B cell (primary cell): ENCODE measurements at regions not wholly inside any gene's neighbourhood (a gene's known extent, or its start where the extent isn't known, plus 50 kb on each side); places are given as distances from the start of the nearest gene placed in this dataset.

Source experiments
- ATAC-seq: fragments of 200-7000 bp; cut with Tn5 transposase; one replicate; pipeline ENCODE4 v1.10.0; 2021; ENCODE audit warnings: low read depth, mild to moderate bottlenecking, moderate number of reproducible peaks, moderate library complexity
- CTCF ChIA-PET: fragments of 350-600 bp; sonication (Branson Sonifier 250); formaldehyde crosslinking; loops from one replicate; lab custom pipeline; 2021; ENCODE audit warnings: antibody characterized with exemption, inconsistent platforms; lab: Charles Lee
- POLR2A ChIA-PET: fragments of 350-600 bp; sonication (Branson Sonifier 250); formaldehyde crosslinking; loops from one replicate; lab custom pipeline; 2021; ENCODE audit warnings: antibody characterized with exemption; lab: Charles Lee
- DNase-seq: peaks from one replicate; pipeline ENCODE4 v3.0.0; 2013
- H2AFZ ChIP-seq: 2 replicates; pipeline ENCODE4 v1.6.1; 2012; ENCODE audit warnings: mild to moderate bottlenecking, low read depth, low read length; ENCODE audit not compliant: insufficient read depth, poor library complexity, severe bottlenecking
- H3K27ac ChIP-seq, 2 donors: 1 replicate in 1 of 2; 2 replicates in 1 of 2; pipeline ENCODE4 v1.5.1; 2012 to 2013; ENCODE audit warnings: low read length in 2 of 2, mild to moderate bottlenecking in 2 of 2, moderate library complexity in 1 of 2
- H3K27me3 ChIP-seq, 4 experiments: fragments of 200-600 bp in 1 of 4; sonication (generic) in 1 of 4; replicated peaks in 1 of 4; 1 replicate in 2 of 4; 2 replicates in 2 of 4; pipeline versions ENCODE4 v1.6.1 to v1.7.0; 2013 to 2016; ENCODE audit warnings: low read length in 3 of 4, mild to moderate bottlenecking in 2 of 4, mixed read lengths in 1 of 4, moderate library complexity in 1 of 4; ENCODE audit not compliant: insufficient read depth in 4 of 4, control insufficient read depth in 3 of 4; ENCODE audit errors: control extremely low read depth in 1 of 4
- H3K36me3 ChIP-seq, 2 experiments: replicated peaks in 1 of 2; 1 replicate in 1 of 2; 2 replicates in 1 of 2; pipeline versions ENCODE4 v1.6.1 to v1.7.1; 2013; ENCODE audit warnings: low read length in 1 of 2; ENCODE audit not compliant: insufficient read depth in 2 of 2, control insufficient read depth in 1 of 2; ENCODE audit errors: control extremely low read depth in 1 of 2, extremely low read depth in 1 of 2
- H3K4me1 ChIP-seq, 2 donors: fragments of 200-600 bp in 1 of 2; sonication (generic) in 1 of 2; 1 replicate in 1 of 2; 2 replicates in 1 of 2; pipeline versions ENCODE4 v1.5.1 to v1.6.1; 2013 to 2017; ENCODE audit warnings: low read length in 2 of 2; ENCODE audit not compliant: control insufficient read depth in 2 of 2, insufficient read depth in 2 of 2
- H3K4me2 ChIP-seq: replicated peaks from 2 replicates; pipeline ENCODE3; 2012; ENCODE audit warnings: mild to moderate bottlenecking, low read depth, low read length; ENCODE audit not compliant: poor library complexity, severe bottlenecking
- H3K4me3 ChIP-seq, 5 experiments: fragments of 200-600 bp in 1 of 5; sonication (generic) in 1 of 5; 1 replicate in 3 of 5; 2 replicates in 2 of 5; pipeline versions ENCODE4 v1.5.1 to v1.7.0; 2011 to 2016; ENCODE audit warnings: low read length in 4 of 5, mild to moderate bottlenecking in 4 of 5, low read depth in 2 of 5, control low read depth in 1 of 5, moderate library complexity in 1 of 5; ENCODE audit not compliant: insufficient read depth in 1 of 5; ENCODE audit errors: control extremely low read depth in 1 of 5, extremely low read depth in 1 of 5
- H3K79me2 ChIP-seq: fragments of 200-600 bp; sonication (generic); one replicate; pipeline ENCODE4 v1.6.0; 2016; ENCODE audit warnings: low read length; ENCODE audit not compliant: control insufficient read depth, insufficient read depth
- H3K9ac ChIP-seq: fragments of 200-600 bp; sonication (generic); 2 replicates; pipeline ENCODE4 v1.6.1; 2017; ENCODE audit warnings: mild to moderate bottlenecking, low read length, moderate library complexity
- H3K9me3 ChIP-seq, 3 donors: one replicate each; pipeline versions ENCODE4 v1.6.1 to v1.7.1; 2013; ENCODE audit warnings: low read length in 2 of 3; ENCODE audit not compliant: control insufficient read depth in 2 of 3, insufficient read depth in 1 of 3; ENCODE audit errors: control extremely low read depth in 1 of 3
- H4K20me1 ChIP-seq: 2 replicates; pipeline ENCODE4 v1.6.0; 2012; ENCODE audit warnings: mild to moderate bottlenecking, low read length; ENCODE audit not compliant: insufficient read depth, control insufficient read depth, poor library complexity, severe bottlenecking
- H3K27ac Mint-ChIP-seq: one replicate; pipeline ENCODE4 v1.8.0; 2021; ENCODE audit warnings: mixed read lengths
- H3K27me3 Mint-ChIP-seq: one replicate; pipeline ENCODE4 v1.8.0; 2021; ENCODE audit warnings: mixed read lengths
- H3K4me1 Mint-ChIP-seq: one replicate; pipeline ENCODE4 v1.8.0; 2021; ENCODE audit warnings: mixed read lengths
- H3K4me3 Mint-ChIP-seq: one replicate; pipeline ENCODE4 v1.8.0; 2021; ENCODE audit warnings: mixed read lengths
- H3K9me3 Mint-ChIP-seq: one replicate; pipeline ENCODE4 v1.8.0; 2022; ENCODE audit warnings: mixed read lengths; ENCODE audit not compliant: insufficient read depth
- EZH2 ChIP-seq: IDR thresholded peaks from 2 replicates; pipeline ENCODE4 v1.6.1; 2012; ENCODE audit warnings: borderline replicate concordance, low read depth, mild to moderate bottlenecking, moderate library complexity, low read length; ENCODE audit not compliant: insufficient read depth, poor library complexity, severe bottlenecking
- WGBS: methylation state at CpG from one replicate; pipeline ENCODE4 v1.1.5; 2013; ENCODE audit warnings: missing lambda C conversion rate; ENCODE audit not compliant: insufficient coverage; 5-methylcytosine and 5-hydroxymethylcytosine counted together
- intact Hi-C: fragments of 100-400 bp; cut with micrococcal nuclease; formaldehyde crosslinking; loops from one replicate; pipeline ENCODE4 v1.10.0; 2022
- TF ChIP-seq, protein P1 (sequence below): fragments of 200-600 bp; IDR thresholded peaks from one replicate; pipeline ENCODE4 v1.8.0; 2022; ENCODE audit warnings: antibody characterized with exemption, mild to moderate bottlenecking

DNA sequence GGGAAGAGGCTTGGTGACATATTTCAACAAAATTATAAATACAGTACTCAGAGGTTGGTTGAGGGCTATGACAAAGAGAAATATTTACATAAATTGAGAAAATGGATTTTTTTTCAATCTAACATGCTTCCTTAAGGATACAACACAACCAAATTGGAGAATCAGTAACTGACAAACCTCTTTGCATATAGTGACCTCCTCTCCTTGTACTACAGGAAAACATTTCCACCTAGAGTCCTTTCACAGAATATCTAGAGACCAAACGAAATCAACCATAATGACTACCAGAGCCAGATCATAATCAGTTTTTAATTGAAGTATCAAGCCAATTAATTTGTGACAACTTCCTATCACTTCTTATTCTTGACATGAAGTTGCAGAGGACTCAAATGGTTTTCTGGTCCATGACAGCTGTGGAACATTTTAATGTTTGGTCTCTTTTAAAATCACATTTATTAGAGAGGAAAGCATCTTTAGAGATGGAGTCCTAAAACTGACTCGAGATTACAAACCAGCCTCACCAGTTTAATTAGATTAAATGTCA lies 1636.5 kb upstream of the C9orf72 start:
- CTCF ChIA-PET: no interaction called here
- Histone ChIP-seq H3K27me3 (peaks cover 0 to 29% (median 8%) of the 10 kb centered on the region in 4 experiments), H3K4me1 (peaks cover 8 to 16% of the 10 kb centered on the region in 2 donors), H4K20me1 (no peaks in the 10 kb centered on the region), H2AFZ (no peak overlapping the region), H3K9me3 (peaks cover 0 to 8% (median 0%) of the 10 kb centered on the region in 3 donors), H3K27ac (no peak overlapping the region), H3K9ac (no peak overlapping the region), H3K36me3 (no peaks in the 10 kb centered on the region), H3K79me2 (no peaks in the 10 kb centered on the region), H3K4me2 (no peak overlapping the region), H3K4me3 (no peak overlapping the region)
- TF ChIP-seq, protein P1, sequence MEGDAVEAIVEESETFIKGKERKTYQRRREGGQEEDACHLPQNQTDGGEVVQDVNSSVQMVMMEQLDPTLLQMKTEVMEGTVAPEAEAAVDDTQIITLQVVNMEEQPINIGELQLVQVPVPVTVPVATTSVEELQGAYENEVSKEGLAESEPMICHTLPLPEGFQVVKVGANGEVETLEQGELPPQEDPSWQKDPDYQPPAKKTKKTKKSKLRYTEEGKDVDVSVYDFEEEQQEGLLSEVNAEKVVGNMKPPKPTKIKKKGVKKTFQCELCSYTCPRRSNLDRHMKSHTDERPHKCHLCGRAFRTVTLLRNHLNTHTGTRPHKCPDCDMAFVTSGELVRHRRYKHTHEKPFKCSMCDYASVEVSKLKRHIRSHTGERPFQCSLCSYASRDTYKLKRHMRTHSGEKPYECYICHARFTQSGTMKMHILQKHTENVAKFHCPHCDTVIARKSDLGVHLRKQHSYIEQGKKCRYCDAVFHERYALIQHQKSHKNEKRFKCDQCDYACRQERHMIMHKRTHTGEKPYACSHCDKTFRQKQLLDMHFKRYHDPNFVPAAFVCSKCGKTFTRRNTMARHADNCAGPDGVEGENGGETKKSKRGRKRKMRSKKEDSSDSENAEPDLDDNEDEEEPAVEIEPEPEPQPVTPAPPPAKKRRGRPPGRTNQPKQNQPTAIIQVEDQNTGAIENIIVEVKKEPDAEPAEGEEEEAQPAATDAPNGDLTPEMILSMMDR: no peak
- TF ChIP-seq EZH2: no peak
- WGBS: 20% methylated on average over 1 of the region's 2 CpGs
- intact Hi-C loops: no loop called here
- POLR2A ChIA-PET: no interaction called here
- Mint-ChIP-seq H3K4me3 (no peak overlapping the region), H3K27me3 (peaks cover 30% of the 10 kb centered on the region), H3K27ac (no peak overlapping the region), H3K4me1 (peaks cover 17% of the 10 kb centered on the region), H3K9me3 (no peaks in the 10 kb centered on the region)
- DNase-seq: no peak
- no peak for ATAC-seq

DNA sequence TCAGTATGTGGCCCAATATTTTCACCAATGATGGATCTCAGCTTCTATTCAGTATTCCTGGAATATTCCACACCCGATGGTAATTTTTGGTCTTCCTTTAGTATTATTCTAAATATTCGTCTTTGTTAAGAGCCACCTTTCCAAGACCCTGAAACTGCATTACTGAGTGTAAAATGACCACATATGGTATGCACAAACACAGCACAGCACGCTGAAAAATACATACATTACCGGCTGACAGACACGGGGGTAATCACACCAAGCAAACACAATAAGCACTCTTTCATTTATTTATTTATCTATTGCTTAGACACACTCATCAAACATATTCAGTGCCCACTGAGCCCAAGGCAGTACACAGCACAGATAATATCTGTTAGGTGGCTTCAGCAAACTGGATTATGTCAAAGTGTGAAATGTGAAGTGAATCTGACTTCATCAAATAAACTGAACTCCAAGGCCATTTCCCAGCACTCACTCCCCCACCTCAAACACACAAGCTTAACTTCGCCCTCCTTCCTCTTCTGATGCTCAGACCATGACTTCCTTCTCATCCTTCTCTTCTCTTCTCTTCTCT lies 1637.8 kb upstream of the C9orf72 start:
- intact Hi-C loops: no loop called here
- CTCF ChIA-PET: interaction anchor here (0.5 to 1.5 kb wide), 2 partner anchors 16 to 482 kb away, joined by 3 read pairs; no protein-coding TSS in a partner anchor
- Histone ChIP-seq H3K4me2 (no peak overlapping the region), H3K4me1 (peaks cover 8 to 16% of the 10 kb centered on the region in 2 donors), H3K9ac (no peak overlapping the region), H3K27me3 (peaks cover 0 to 36% (median 8%) of the 10 kb centered on the region in 4 experiments), H2AFZ (peak overlapping the region; percentile 38), H4K20me1 (no peaks in the 10 kb centered on the region), H3K4me3 (no peak overlapping the region), H3K79me2 (no peaks in the 10 kb centered on the region), H3K36me3 (no peaks in the 10 kb centered on the region), H3K9me3 (peaks cover 0 to 10% (median 0%) of the 10 kb centered on the region in 3 donors), H3K27ac (no peak overlapping the region)
- TF ChIP-seq, protein P1: no peak
- TF ChIP-seq EZH2: no peak
- no peak overlapping the region for H3K4me3 Mint-ChIP-seq
- WGBS: 46% methylated on average over 2 of the region's 6 CpGs
- no peaks in the 10 kb centered on the region for H3K9me3 Mint-ChIP-seq
- ATAC-seq: no peak
- no peak overlapping the region for H3K27ac Mint-ChIP-seq
- no peak for DNase-seq
- peaks cover 17% of the 10 kb centered on the region for H3K4me1 Mint-ChIP-seq
- POLR2A ChIA-PET: no interaction called here
- H3K27me3 Mint-ChIP-seq: peaks cover 37% of the 10 kb centered on the region
